ENCODE measurements at regions not wholly inside any gene's neighbourhood (a gene's known extent, or its start where the extent isn't known, plus 50 kb on each side); places are given as distances from the start of the nearest gene placed in this dataset.
"Not testable (repeated sequence)": the region's sequence is repeated elsewhere in the genome, so short reads cannot be mapped to it uniquely, and the experiment has no call there.

GRCh38 chr2:138312061-138312460 lies 189.5 kb upstream of the SPOPL start:
- TF ChIP-seq TAF1 (IDR thresholded peaks at IDR 0.05; ENCODE audit: borderline replicate concordance, low read depth, low read length), result no peak
- TF ChIP-seq POLR2A (IDR thresholded peaks at IDR 0.05; ENCODE audit: low read depth, low read length), result no peak
- no peak for TF ChIP-seq POLR2AphosphoS5 (IDR thresholded peaks at IDR 0.05; ENCODE audit: low read depth, low read length)

DNA sequence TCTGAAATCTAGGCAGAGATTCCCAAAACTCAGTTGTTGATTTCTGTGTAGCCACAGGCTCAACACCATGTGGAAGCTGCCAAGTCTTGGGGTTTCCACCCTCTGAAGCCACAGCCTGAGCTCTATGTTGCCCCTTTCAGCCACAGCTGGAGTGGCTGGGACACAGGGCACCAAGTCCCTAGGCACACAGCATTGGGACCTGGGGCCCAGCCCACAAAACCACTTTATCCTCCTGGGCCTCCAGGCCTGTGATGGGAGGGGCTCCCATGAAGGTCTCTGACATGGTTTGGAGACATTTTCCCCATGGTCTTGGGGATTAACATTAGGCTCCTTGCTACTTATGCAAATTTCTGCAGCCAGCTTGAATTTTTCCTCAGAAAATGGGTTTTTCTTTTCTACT lies 186.0 kb upstream of the SPOPL start:
- not testable (repeated sequence) for DNase-seq (ENCODE audit: insufficient read length); FAIRE-seq

More at GRCh38 chr2:138312061-138312460, 189.5 kb upstream of the SPOPL start:
- FAIRE-seq, result no peak
- DNase-seq (ENCODE audit: insufficient read length), result no peak

DNA sequence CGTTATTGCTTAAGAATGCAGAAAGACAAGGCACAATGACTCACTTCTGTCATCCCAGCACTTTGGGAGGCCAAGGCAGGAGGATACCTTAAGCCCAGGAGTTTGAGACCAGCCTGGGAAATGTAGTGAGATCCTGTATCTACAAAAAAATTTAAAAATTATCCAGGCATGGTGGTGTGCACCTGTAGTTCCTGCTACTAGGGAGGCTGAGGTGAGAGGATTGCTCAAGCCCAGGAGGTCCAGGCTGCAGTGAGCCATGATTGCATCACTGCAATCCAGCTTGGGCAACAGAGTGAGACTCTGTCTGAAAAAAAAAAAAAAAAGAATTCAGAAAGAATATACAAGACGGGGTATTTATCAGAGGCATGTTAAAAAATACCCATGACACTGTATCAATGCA lies 182.0 kb upstream of the SPOPL start:
- DNase-seq (ENCODE audit: insufficient read length) (no peak), FAIRE-seq (no peak)

DNA sequence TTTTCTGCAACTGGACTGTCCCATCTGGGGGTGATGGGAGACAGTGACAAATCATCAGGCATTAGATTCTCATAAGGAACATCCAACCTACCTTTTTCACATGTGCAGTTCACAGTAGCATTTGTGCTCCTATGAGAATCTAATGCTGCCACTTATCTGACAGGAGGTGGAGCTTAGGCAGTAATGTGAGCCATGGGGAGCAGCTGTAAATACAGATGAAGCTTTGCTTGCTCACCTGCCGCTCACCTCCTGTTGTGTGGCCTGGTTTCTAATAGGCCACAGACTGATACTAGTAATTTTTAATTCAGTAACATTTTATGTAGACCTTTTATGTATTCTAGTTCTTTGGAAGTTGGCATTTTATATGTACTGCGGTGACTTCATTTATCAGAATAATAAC lies 180.1 kb upstream of the SPOPL start:
- no peak for DNase-seq (ENCODE audit: insufficient read length)
- TF ChIP-seq POLR2AphosphoS5 (IDR thresholded peaks at IDR 0.05; ENCODE audit: low read depth, low read length) (no peak), POLR2A (IDR thresholded peaks at IDR 0.05; ENCODE audit: low read depth, low read length) (no peak), TAF1 (IDR thresholded peaks at IDR 0.05; ENCODE audit: borderline replicate concordance, low read depth, low read length) (no peak)

More for the DNA sequence above, 182.0 kb upstream of the SPOPL start:
- TF ChIP-seq TAF1 (IDR thresholded peaks at IDR 0.05; ENCODE audit: borderline replicate concordance, low read depth, low read length), result no peak
- no peak for TF ChIP-seq POLR2A (IDR thresholded peaks at IDR 0.05; ENCODE audit: low read depth, low read length)
- TF ChIP-seq POLR2AphosphoS5 (IDR thresholded peaks at IDR 0.05; ENCODE audit: low read depth, low read length), result no peak

DNA sequence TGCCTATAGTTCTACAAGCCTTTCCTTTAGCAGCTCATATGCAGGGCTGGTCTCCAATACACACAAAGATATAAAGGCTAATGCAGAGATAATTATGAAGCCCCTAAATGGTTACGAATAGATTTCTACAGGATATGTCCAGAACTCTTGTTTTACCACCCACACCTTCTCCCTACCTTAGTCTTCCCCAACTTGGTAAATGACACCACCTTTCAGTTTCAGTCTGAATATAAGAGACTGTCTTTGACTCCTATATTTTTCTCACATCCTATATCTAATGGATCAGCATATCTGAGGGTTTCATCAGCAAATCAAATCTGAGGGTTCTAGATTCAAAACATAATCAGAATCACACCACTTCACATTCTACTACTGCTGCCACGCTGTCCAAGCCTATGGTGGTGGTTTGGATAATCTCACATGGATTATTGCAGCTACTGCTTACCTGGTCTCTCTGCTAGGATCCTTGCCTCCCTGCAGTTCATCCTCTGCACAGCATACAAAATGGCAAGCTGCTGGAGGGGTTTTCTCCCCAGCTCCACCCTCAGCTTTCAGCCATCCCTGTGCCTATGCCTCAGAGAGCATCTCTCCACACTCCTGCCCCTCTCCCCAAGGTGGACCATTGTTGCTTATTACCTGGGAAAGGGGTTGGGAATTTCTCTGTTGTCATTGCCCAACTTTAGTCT lies 178.0 kb upstream of the SPOPL start:
- DNase-seq (ENCODE audit: insufficient read length), result no peak
- FAIRE-seq, result no peak
- TF ChIP-seq TAF1 (IDR thresholded peaks at IDR 0.05; ENCODE audit: borderline replicate concordance, low read depth, low read length) (no peak), POLR2AphosphoS5 (IDR thresholded peaks at IDR 0.05; ENCODE audit: low read depth, low read length) (no peak), POLR2A (IDR thresholded peaks at IDR 0.05; ENCODE audit: low read depth, low read length) (no peak)

More for the DNA sequence above, 180.1 kb upstream of the SPOPL start:
- FAIRE-seq, result no peak

DNA sequence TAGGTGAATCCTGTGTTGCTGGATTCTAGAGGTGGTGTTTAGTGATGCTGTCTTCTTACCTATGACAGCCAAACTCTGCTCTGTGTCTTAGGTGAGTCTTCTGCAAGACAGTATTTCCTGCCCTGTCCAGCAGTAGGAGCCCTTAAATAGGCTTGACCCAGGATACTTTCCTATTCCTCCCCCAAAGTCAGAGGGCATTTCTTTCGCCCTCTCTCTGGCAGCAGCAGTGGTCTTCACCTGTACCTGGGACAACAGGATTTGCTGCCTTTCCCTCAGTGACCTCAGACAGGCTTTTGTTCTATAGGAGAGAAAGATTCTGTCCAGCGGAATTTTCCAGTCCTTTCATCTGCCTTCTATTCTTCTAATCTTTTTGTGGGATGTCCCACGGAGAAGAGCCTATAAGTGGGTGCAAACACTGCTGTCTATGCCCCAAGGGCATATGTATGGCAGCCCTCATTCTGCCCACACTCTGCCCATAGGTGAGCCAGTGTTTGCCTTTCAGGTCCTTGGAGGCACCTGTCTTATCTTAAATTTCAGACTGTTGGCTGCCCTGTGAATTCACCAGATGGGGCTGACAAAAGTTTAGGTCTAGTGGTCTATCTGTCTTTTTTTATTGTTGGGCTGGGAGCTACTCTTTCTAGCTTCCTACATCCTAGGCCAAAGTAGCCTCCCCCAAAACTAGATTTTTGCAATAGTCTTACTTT lies 177.3 kb upstream of the SPOPL start:
- DNase-seq (ENCODE audit: insufficient read length), result no peak

GRCh38 chr2:138327967-138328366 lies 173.6 kb upstream of the SPOPL start:
- FAIRE-seq, result no peak
- TF ChIP-seq TAF1 (IDR thresholded peaks at IDR 0.05; ENCODE audit: borderline replicate concordance, low read depth, low read length) (no peak), POLR2AphosphoS5 (IDR thresholded peaks at IDR 0.05; ENCODE audit: low read depth, low read length) (no peak), POLR2A (IDR thresholded peaks at IDR 0.05; ENCODE audit: low read depth, low read length) (no peak)

More for the DNA sequence above, 177.3 kb upstream of the SPOPL start:
- TF ChIP-seq POLR2A (IDR thresholded peaks at IDR 0.05; ENCODE audit: low read depth, low read length) (no peak), POLR2AphosphoS5 (IDR thresholded peaks at IDR 0.05; ENCODE audit: low read depth, low read length) (no peak), TAF1 (IDR thresholded peaks at IDR 0.05; ENCODE audit: borderline replicate concordance, low read depth, low read length) (no peak)
- FAIRE-seq, result no peak

GRCh38 chr2:138329162-138329561 lies 172.4 kb upstream of the SPOPL start:
- no peak for DNase-seq (ENCODE audit: insufficient read length)
- FAIRE-seq, result no peak
- no peak for TF ChIP-seq POLR2AphosphoS5 (IDR thresholded peaks at IDR 0.05; ENCODE audit: low read depth, low read length)
- TF ChIP-seq POLR2A (IDR thresholded peaks at IDR 0.05; ENCODE audit: low read depth, low read length), result no peak
- no peak for TF ChIP-seq TAF1 (IDR thresholded peaks at IDR 0.05; ENCODE audit: borderline replicate concordance, low read depth, low read length)

More at GRCh38 chr2:138327967-138328366, 173.6 kb upstream of the SPOPL start:
- no peak for DNase-seq (ENCODE audit: insufficient read length)

- DNase-seq (ENCODE audit: insufficient read length) (no peak), FAIRE-seq (no peak)
- TF ChIP-seq POLR2A (IDR thresholded peaks at IDR 0.05; ENCODE audit: low read depth, low read length) (no peak), TAF1 (IDR thresholded peaks at IDR 0.05; ENCODE audit: borderline replicate concordance, low read depth, low read length) (no peak), POLR2AphosphoS5 (IDR thresholded peaks at IDR 0.05; ENCODE audit: low read depth, low read length) (no peak)
Observed at GRCh38 chr2:138329591-138329990, 172.0 kb upstream of the SPOPL start.

GRCh38 chr2:138333121-138333520 lies 168.4 kb upstream of the SPOPL start:
- TF ChIP-seq TAF1 (IDR thresholded peaks at IDR 0.05; ENCODE audit: borderline replicate concordance, low read depth, low read length), result no peak
- TF ChIP-seq POLR2A (IDR thresholded peaks at IDR 0.05; ENCODE audit: low read depth, low read length), result no peak
- no peak for TF ChIP-seq POLR2AphosphoS5 (IDR thresholded peaks at IDR 0.05; ENCODE audit: low read depth, low read length)
- DNase-seq (ENCODE audit: insufficient read length), result no peak
- no peak for FAIRE-seq

GRCh38 chr2:138333677-138334076 lies 167.9 kb upstream of the SPOPL start:
- FAIRE-seq (no peak), DNase-seq (ENCODE audit: insufficient read length) (no peak)
- TF ChIP-seq TAF1 (IDR thresholded peaks at IDR 0.05; ENCODE audit: borderline replicate concordance, low read depth, low read length) (no peak), POLR2AphosphoS5 (IDR thresholded peaks at IDR 0.05; ENCODE audit: low read depth, low read length) (no peak)

DNA sequence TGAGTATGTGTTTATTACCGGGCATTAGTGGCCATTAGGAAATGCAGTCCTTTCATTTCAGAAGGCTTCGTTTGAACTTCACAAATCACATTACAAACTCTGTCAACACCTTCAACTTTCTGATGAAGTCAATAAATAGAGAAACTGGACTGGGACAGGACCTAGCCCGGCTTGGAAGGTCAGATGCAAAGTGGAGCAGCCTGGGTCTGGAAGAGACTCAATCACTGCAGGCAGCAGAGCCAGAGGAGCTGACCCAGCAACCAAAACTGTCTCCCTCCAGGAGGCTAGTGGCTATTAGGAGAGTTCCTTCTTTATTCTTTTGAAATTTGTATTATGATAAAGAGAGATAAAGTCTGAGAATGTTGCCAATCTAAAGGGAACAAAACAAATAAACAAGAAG lies 167.2 kb upstream of the SPOPL start:
- TF ChIP-seq TAF1 (IDR thresholded peaks at IDR 0.05; ENCODE audit: borderline replicate concordance, low read depth, low read length) (no peak), POLR2AphosphoS5 (IDR thresholded peaks at IDR 0.05; ENCODE audit: low read depth, low read length) (no peak), POLR2A (IDR thresholded peaks at IDR 0.05; ENCODE audit: low read depth, low read length) (no peak)
- DNase-seq (ENCODE audit: insufficient read length) (no peak), FAIRE-seq (no peak)

Data from GM12892 (cell line).